Calu3 (cell line): ENCODE measurements at regions not wholly inside any gene's neighbourhood (a gene's known extent, or its start where the extent isn't known, plus 50 kb on each side); places are given as distances from the start of the nearest gene placed in this dataset.

Experiments
- BruUV-seq: library from RNA; stranded (reverse); fragments of 400-500 nt; replicated peaks from 2 replicates; lab custom pipeline; 2021; lab: Mats Ljungman, UMichigan
- CTCF ChIA-PET: fragments of 300-600 bp; sonication (Branson Sonifier 250); formaldehyde crosslinking; loops from one replicate; lab custom pipeline; 2022; ENCODE audit warnings: antibody characterized with exemption; lab: Charles Lee
- DNase-seq: peaks from one replicate; pipeline ENCODE4 v3.0.0; 2022
- H3K27ac Mint-ChIP-seq: one replicate; pipeline ENCODE4 v1.8.0; 2022; ENCODE audit warnings: mixed read lengths; ENCODE audit not compliant: unreplicated experiment
- H3K27me3 Mint-ChIP-seq: one replicate; pipeline ENCODE4 v1.8.0; 2022; ENCODE audit warnings: mixed read lengths; ENCODE audit not compliant: unreplicated experiment
- H3K36me3 Mint-ChIP-seq: one replicate; pipeline ENCODE4 v1.8.0; 2022; ENCODE audit warnings: mild to moderate bottlenecking, moderate library complexity, mixed read lengths; ENCODE audit not compliant: insufficient read depth, unreplicated experiment
- H3K4me1 Mint-ChIP-seq: one replicate; pipeline ENCODE4 v1.8.0; 2022; ENCODE audit warnings: mild to moderate bottlenecking, low read depth, mixed read lengths; ENCODE audit not compliant: unreplicated experiment
- H3K4me3 Mint-ChIP-seq: one replicate; pipeline ENCODE4 v1.8.0; 2022; ENCODE audit warnings: mild to moderate bottlenecking, low read depth, moderate library complexity, mixed read lengths; ENCODE audit not compliant: unreplicated experiment
- H3K9me3 Mint-ChIP-seq: one replicate; pipeline ENCODE4 v1.8.0; 2022; ENCODE audit warnings: low read depth, mixed read lengths; ENCODE audit not compliant: unreplicated experiment
- intact Hi-C: fragments of 100-400 bp; cut with micrococcal nuclease; formaldehyde crosslinking; loops from one replicate; pipeline ENCODE4 v1.10.0; 2022; ENCODE audit not compliant: unreplicated experiment
- TF ChIP-seq, protein P1 (sequence below): fragments of 200-600 bp; IDR thresholded peaks from one replicate; pipeline ENCODE4 v1.8.0; 2022; ENCODE audit warnings: antibody characterized with exemption; ENCODE audit not compliant: unreplicated experiment

DNA sequence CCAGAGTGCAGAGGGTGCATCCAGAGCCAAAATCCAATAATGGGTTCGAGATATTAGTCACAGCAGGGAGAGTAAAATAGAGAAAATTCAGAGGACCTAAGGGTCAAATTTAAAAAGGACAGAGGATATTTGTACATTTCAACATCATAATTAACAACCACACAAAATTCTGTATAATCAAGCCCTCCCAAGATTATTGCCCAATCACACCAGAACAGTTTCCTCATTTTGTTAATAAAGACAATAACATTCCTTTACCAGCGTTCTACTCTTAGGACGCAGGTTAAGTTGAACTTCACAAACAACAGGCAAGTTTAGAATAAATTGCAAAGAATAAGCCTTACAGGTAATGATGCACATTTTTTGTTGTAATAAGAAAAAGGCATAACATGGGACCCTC lies 462.8 kb downstream of the PTPRC start:
- no peak overlapping the region for H3K27ac Mint-ChIP-seq
- H3K4me3 Mint-ChIP-seq: no peak overlapping the region
- no peak for DNase-seq
- H3K4me1 Mint-ChIP-seq: no peaks in the 10 kb centered on the region
- CTCF ChIA-PET: interaction anchor here (0.6 kb wide), 1 partner anchor 354 kb away, joined by 3 read pairs; no protein-coding TSS in a partner anchor
- no TSS peak for BruUV-seq
- peaks cover 7% of the 10 kb centered on the region for H3K9me3 Mint-ChIP-seq
- H3K27me3 Mint-ChIP-seq: no peaks in the 10 kb centered on the region
- TF ChIP-seq, protein P1, sequence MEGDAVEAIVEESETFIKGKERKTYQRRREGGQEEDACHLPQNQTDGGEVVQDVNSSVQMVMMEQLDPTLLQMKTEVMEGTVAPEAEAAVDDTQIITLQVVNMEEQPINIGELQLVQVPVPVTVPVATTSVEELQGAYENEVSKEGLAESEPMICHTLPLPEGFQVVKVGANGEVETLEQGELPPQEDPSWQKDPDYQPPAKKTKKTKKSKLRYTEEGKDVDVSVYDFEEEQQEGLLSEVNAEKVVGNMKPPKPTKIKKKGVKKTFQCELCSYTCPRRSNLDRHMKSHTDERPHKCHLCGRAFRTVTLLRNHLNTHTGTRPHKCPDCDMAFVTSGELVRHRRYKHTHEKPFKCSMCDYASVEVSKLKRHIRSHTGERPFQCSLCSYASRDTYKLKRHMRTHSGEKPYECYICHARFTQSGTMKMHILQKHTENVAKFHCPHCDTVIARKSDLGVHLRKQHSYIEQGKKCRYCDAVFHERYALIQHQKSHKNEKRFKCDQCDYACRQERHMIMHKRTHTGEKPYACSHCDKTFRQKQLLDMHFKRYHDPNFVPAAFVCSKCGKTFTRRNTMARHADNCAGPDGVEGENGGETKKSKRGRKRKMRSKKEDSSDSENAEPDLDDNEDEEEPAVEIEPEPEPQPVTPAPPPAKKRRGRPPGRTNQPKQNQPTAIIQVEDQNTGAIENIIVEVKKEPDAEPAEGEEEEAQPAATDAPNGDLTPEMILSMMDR: no peak
- H3K36me3 Mint-ChIP-seq: no peaks in the 10 kb centered on the region
- intact Hi-C loops: no loop called here

DNA sequence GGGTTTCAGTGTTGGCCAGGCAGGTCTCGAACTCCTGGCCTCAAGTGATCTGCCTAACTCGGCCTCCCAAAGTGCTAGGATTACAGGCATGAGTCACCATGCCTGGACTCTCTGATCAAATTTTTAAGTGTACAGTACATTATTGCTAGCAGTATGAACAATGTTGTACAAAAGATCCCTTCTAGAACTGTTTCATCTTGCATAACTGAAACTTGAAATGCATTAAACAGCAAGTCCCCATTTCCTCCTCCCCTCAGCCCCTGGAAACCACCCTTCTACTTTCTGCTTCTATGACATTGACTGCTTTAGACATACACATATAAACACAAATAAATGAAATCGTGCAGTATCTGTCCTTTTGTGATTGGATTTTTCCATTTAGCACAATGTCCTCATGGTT lies 463.4 kb downstream of the PTPRC start:
- CTCF ChIA-PET: interaction anchor here (0.6 kb wide), 1 partner anchor 354 kb away, joined by 3 read pairs; no protein-coding TSS in a partner anchor
- peaks cover 7% of the 10 kb centered on the region for H3K9me3 Mint-ChIP-seq
- H3K36me3 Mint-ChIP-seq: no peaks in the 10 kb centered on the region
- DNase-seq: no peak
- no peaks in the 10 kb centered on the region for H3K4me1 Mint-ChIP-seq
- no peaks in the 10 kb centered on the region for H3K27me3 Mint-ChIP-seq
- no peak overlapping the region for H3K4me3 Mint-ChIP-seq
- intact Hi-C loops: no loop called here
- TF ChIP-seq, protein P1: no peak
- no TSS peak for BruUV-seq
- no peak overlapping the region for H3K27ac Mint-ChIP-seq

DNA sequence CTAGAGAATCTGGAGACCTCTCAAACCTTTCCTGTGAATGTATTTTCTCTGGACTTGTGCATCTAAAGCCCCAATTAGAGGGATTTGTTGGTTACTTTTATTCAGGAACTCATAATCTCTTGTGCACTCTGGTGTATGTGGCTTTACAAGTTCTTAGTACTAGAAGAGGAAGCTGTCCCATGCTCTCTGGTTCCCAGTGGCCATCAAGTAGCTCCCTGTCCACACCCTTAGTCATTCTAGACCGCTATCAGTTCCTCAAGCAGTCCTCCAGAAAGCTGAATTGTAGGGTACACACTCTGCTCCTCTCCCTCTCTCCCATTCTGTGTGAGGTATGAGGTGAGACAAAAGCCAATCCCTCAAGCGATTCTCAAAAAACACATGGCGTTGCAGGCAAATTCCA lies 470.3 kb downstream of the PTPRC start:
- CTCF ChIA-PET: no interaction called here
- Mint-ChIP-seq H3K4me3 (no peak overlapping the region), H3K4me1 (no peaks in the 10 kb centered on the region), H3K36me3 (no peaks in the 10 kb centered on the region), H3K27me3 (no peaks in the 10 kb centered on the region), H3K9me3 (peaks cover 5% of the 10 kb centered on the region), H3K27ac (no peak overlapping the region)
- no TSS peak for BruUV-seq
- intact Hi-C loops: no loop called here
- DNase-seq: no peak
- TF ChIP-seq, protein P1: no peak

DNA sequence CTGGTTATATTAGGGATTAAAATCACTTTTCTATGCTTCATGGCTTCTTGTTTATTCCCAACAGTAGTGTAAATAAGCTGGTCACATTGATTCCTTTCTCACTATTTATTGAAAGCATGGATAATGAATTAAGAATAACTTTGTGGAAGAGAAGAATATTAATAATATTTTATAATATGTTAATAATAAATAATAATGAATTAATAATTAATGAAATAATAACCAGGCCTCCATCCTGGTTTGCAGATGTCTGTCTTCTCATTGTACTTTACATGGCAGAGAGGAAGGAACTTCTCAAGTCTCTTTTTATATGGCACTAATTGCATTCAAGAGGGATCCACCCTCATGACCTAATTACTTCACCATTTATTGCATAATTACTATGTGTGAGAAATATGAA lies 473.5 kb downstream of the PTPRC start:
- H3K27me3 Mint-ChIP-seq: no peaks in the 10 kb centered on the region
- no TSS peak for BruUV-seq

More for the DNA sequence above, 473.5 kb downstream of the PTPRC start:
- CTCF ChIA-PET: interaction anchor here (0.7 to 1.6 kb wide), 5 partner anchors 11 to 352 kb away, joined by 3 to 8 read pairs (median 5); no protein-coding TSS in a partner anchor
- no peak overlapping the region for H3K27ac Mint-ChIP-seq
- no peaks in the 10 kb centered on the region for H3K36me3 Mint-ChIP-seq
- no peak for DNase-seq
- no peaks in the 10 kb centered on the region for H3K9me3 Mint-ChIP-seq
- intact Hi-C loops: loop anchor here (2.0 to 5.0 kb wide), 5 partner anchors 130 to 355 kb away; no protein-coding TSS in a partner anchor
- H3K4me3 Mint-ChIP-seq: no peak overlapping the region
- TF ChIP-seq, protein P1: no peak
- H3K4me1 Mint-ChIP-seq: no peaks in the 10 kb centered on the region
